ENCODE measurements at regions not wholly inside any gene's neighbourhood (a gene's known extent, or its start where the extent isn't known, plus 50 kb on each side); places are given as distances from the start of the nearest gene placed in this dataset.

DNA sequence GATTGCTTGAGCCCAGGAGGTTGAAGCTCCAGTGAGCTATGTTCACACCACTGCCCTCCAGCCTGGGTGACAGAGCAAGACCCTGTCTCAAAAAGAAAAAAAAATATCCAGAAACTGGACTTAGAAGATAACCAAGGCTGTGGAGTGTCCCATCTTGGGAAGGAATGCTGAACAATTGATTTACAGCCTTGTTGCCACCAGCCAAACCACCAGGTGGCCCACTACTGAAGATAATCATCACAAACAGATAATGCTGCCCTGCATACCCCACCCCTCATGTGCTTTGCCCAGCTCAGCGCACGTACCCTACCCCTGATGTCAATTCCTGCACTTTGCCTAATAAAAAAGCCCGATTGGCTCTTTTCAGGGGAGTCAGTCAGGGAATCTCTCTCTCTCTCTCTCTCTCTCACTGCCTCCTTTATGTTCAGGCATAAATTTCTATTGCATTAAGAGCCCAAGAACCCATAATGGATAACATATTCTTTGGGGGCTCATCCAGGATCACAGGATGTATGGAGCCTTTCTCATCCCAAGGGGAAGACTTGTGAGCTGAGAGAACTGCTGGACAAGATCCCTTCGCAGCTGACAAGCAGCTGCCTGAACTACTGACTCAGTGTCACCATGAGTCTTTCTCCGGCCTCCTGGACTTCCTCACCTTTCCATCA is 166.4 kb downstream of the CD24 start:
- TF ChIP-seq, protein P1, sequence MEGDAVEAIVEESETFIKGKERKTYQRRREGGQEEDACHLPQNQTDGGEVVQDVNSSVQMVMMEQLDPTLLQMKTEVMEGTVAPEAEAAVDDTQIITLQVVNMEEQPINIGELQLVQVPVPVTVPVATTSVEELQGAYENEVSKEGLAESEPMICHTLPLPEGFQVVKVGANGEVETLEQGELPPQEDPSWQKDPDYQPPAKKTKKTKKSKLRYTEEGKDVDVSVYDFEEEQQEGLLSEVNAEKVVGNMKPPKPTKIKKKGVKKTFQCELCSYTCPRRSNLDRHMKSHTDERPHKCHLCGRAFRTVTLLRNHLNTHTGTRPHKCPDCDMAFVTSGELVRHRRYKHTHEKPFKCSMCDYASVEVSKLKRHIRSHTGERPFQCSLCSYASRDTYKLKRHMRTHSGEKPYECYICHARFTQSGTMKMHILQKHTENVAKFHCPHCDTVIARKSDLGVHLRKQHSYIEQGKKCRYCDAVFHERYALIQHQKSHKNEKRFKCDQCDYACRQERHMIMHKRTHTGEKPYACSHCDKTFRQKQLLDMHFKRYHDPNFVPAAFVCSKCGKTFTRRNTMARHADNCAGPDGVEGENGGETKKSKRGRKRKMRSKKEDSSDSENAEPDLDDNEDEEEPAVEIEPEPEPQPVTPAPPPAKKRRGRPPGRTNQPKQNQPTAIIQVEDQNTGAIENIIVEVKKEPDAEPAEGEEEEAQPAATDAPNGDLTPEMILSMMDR (IDR thresholded peaks at IDR 0.05; ENCODE audit: low read depth, low read length, missing input control) = peak; percentile 10
- no peak for TF ChIP-seq YY1 (IDR thresholded peaks at IDR 0.05)
- TF ChIP-seq FOXA2 (IDR thresholded peaks at IDR 0.05) = no peak
- TF ChIP-seq, protein P2, sequence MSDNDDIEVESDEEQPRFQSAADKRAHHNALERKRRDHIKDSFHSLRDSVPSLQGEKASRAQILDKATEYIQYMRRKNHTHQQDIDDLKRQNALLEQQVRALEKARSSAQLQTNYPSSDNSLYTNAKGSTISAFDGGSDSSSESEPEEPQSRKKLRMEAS (IDR thresholded peaks at IDR 0.05) = no peak
- TF ChIP-seq RAD21 (IDR thresholded peaks at IDR 0.05) = no peak
- no peak for TF ChIP-seq FOXA1 (IDR thresholded peaks at IDR 0.05)
- no peak for TF ChIP-seq ATF3 (IDR thresholded peaks at IDR 0.05)
- no peak for TF ChIP-seq SP1 (IDR thresholded peaks at IDR 0.05)
- TF ChIP-seq TAF1 (conservative IDR thresholded peaks at IDR 0.05) = no peak
- TF ChIP-seq EGR1 (IDR thresholded peaks at IDR 0.05; ENCODE audit: low read depth in 2 of 2) = no peak
- no peak for TF ChIP-seq GABPA (IDR thresholded peaks at IDR 0.05 in 1 of 2, conservative IDR thresholded peaks at IDR 0.05 in 1 of 2)
- TF ChIP-seq, protein P3, sequence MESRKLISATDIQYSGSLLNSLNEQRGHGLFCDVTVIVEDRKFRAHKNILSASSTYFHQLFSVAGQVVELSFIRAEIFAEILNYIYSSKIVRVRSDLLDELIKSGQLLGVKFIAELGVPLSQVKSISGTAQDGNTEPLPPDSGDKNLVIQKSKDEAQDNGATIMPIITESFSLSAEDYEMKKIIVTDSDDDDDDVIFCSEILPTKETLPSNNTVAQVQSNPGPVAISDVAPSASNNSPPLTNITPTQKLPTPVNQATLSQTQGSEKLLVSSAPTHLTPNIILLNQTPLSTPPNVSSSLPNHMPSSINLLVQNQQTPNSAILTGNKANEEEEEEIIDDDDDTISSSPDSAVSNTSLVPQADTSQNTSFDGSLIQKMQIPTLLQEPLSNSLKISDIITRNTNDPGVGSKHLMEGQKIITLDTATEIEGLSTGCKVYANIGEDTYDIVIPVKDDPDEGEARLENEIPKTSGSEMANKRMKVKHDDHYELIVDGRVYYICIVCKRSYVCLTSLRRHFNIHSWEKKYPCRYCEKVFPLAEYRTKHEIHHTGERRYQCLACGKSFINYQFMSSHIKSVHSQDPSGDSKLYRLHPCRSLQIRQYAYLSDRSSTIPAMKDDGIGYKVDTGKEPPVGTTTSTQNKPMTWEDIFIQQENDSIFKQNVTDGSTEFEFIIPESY (IDR thresholded peaks at IDR 0.05) = no peak
- TF ChIP-seq REST (IDR thresholded peaks at IDR 0.05) = no peak
